Ascending aorta (tissue), 2 donors: ENCODE measurements at regions not wholly inside any gene's neighbourhood (a gene's known extent, or its start where the extent isn't known, plus 50 kb on each side); places are given as distances from the start of the nearest gene placed in this dataset.

Experiments used
- DNase-seq, 2 donors: peaks; one replicate each; pipeline ENCODE4 v3.0.0-alpha.2; 2019; ENCODE audit warnings: low spot score in 2 of 2
- H3K27ac ChIP-seq, 2 donors: fragments of 200-600 bp; sonication (generic); one replicate each; pipeline ENCODE4 v1.5.1; 2016 to 2017; ENCODE audit warnings: mild to moderate bottlenecking in 1 of 2
- H3K27me3 ChIP-seq: fragments of 200-600 bp; sonication (generic); one replicate; pipeline ENCODE4 v1.5.1; 2017
- H3K36me3 ChIP-seq, 2 donors: fragments of 200-600 bp; sonication (generic); one replicate each; pipeline ENCODE4 v1.5.1; 2016
- H3K4me1 ChIP-seq, 2 donors: fragments of 200-600 bp; sonication (generic); one replicate each; pipeline ENCODE4 v1.5.1; 2016 to 2017; ENCODE audit warnings: mild to moderate bottlenecking in 1 of 2
- H3K4me3 ChIP-seq, 2 donors: fragments of 200-600 bp; sonication (generic); one replicate each; pipeline ENCODE4 v1.5.1; 2016 to 2017; ENCODE audit warnings: mild to moderate bottlenecking in 1 of 2
- H3K9me3 ChIP-seq, 2 donors: fragments of 200-600 bp; sonication (generic); one replicate each; pipeline ENCODE4 v1.5.1; 2016
- intact Hi-C: fragments of 100-400 bp; cut with DNase I; formaldehyde crosslinking; loops from one replicate; pipeline ENCODE4 v1.15.1; 2023
- TF ChIP-seq, protein P1 (sequence below), 3 experiments: fragments of 200-600 bp in 2 of 3; fragments of 450-650 bp in 1 of 3; sonication (generic) in 2 of 3; IDR thresholded peaks; one replicate each; pipeline ENCODE4 v1.5.1; 2016 to 2019; ENCODE audit warnings: antibody characterized with exemption in 3 of 3, mild to moderate bottlenecking in 1 of 3, moderate library complexity in 1 of 3

DNA sequence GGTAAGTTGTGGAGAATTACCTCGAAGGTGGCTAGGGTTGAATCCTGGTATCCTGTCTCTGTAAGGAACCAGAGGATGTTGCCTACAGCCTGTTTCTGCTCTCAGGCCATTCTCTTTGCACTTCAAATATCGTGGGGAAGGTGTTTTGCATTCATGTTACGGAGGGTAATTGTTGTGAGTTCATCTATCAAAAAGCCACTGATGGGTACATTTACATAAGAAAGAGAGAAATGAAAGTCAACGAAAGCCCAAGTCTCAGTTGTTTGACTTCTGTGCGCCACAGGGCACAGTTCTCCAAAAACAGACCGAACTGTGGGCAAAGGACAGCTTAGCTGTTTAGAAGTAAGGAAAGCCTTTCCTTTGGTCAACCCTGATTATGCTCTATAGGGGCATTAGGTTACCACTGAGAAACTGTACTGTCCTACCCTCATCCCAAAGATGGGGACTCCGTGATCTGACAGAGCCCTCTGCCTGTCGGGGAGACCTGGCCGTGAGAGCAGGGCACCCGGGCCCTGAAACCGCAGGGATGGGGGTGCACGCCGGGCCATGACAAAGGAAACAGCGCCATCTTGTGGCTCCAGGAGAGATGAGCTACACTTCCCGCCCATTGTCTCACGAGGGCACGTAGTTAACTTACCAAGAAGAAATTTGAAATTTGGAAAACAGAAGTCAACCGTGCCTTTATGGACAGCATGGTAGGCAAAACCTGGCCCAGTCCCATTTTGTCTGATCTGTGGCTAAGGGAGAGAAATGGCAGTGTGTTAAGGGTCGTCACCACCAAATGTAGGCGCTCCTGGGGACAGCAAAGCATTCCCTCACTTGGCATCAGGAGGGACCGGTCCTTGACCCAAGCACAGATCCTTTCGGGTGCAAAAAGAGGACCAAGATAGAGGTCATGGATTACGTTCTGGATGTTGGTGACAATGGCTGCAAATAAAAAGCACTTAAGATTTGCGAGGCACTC lies 74.5 kb upstream of the DYNLRB2 start:
- peak in 1 of 2 donors; percentile 73 for DNase-seq
- TF ChIP-seq, protein P1, sequence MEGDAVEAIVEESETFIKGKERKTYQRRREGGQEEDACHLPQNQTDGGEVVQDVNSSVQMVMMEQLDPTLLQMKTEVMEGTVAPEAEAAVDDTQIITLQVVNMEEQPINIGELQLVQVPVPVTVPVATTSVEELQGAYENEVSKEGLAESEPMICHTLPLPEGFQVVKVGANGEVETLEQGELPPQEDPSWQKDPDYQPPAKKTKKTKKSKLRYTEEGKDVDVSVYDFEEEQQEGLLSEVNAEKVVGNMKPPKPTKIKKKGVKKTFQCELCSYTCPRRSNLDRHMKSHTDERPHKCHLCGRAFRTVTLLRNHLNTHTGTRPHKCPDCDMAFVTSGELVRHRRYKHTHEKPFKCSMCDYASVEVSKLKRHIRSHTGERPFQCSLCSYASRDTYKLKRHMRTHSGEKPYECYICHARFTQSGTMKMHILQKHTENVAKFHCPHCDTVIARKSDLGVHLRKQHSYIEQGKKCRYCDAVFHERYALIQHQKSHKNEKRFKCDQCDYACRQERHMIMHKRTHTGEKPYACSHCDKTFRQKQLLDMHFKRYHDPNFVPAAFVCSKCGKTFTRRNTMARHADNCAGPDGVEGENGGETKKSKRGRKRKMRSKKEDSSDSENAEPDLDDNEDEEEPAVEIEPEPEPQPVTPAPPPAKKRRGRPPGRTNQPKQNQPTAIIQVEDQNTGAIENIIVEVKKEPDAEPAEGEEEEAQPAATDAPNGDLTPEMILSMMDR (IDR thresholded peaks at IDR 0.05): peak; percentile 35 to 47 (median 46)
- Histone ChIP-seq H3K27me3 (no peaks in the 10 kb centered on the region), H3K9me3 (no peaks in the 10 kb centered on the region), H3K27ac (no peak overlapping the region), H3K4me1 (no peaks in the 10 kb centered on the region), H3K4me3 (no peak overlapping the region), H3K36me3 (no peaks in the 10 kb centered on the region)
- intact Hi-C loops: no loop called here

DNA sequence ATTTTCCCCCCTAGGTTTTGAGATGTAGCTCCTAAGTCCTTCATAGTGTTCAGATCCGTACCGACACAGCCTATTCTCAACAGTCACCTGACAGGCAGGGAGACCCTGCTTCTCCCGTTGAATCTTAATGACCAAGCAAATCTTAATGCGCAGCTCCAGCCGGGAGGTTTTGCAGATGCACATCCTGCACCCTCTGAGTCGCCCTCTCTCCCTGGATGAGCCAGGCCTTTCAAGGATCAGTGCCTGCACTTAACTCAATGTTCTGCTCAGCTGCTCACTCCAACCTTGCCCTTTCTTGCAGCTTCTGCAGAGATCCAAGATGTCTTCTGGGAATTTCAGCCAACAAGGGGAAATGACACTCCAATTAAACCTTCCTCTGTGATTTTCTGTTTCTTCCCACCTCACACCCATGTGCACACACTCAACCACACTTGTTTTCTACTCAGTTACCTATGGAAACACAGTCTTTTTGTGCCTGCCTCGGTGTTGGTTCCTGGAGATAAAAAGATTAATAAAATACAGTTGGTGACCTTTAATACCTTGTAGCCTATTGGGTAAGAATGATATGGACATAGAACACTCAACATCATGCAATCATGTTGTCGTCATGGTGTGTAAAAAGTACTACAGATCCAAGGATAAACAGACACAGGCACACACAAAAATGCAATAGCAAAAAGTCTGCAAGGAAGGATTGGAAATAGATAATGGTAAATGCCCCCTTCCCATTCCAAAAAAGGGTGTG lies 76.9 kb upstream of the DYNLRB2 start:
- Histone ChIP-seq H3K4me3 (no peak overlapping the region), H3K27ac (no peak overlapping the region), H3K9me3 (no peaks in the 10 kb centered on the region), H3K27me3 (no peaks in the 10 kb centered on the region), H3K36me3 (no peaks in the 10 kb centered on the region), H3K4me1 (no peaks in the 10 kb centered on the region)
- no peak for DNase-seq
- TF ChIP-seq, protein P1 (IDR thresholded peaks at IDR 0.05): no peak
- intact Hi-C loops: no loop called here

DNA sequence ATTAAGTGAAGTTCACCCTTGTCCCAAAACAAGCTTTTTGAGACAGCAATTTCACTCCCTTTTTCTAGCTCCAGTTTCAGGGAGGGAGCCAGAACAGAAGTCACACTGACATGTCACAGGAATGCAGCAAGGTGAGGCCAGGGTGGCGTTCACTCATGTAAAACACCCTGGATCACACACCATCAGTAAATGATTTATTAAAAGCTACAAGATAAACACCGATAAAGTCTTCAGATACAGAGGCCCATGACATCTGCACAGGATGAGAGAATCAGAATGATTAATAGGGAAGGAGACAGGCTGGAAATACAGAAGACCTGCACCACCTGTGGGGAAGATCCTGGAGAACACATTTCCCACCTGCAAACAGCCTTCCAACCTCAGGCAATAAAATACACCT lies 77.5 kb upstream of the DYNLRB2 start:
- no peak for DNase-seq

DNA sequence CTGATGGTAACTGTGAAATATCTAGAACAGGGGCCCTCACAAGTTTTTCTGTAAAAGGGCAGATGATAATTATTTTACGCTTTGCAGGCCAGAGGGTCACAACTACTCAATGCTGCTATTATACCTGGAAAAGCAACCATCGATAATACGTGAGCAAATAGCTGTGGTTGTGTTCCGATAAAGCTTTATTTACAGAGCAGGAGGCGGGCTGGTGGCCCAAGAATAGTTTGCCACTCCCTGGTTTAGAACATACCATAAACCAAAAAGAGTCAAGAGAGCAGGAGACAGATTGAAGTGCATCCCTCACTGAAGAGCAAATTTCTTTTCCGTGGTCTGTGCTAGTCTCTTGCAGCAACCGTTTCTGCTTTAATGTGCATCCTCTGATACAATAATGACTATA lies 77.9 kb upstream of the DYNLRB2 start:
- TF ChIP-seq, protein P1 (IDR thresholded peaks at IDR 0.05): no peak
- H3K27ac ChIP-seq: no peak overlapping the region
- intact Hi-C loops: no loop called here
- DNase-seq: no peak
- no peak overlapping the region for H3K4me3 ChIP-seq
- H3K36me3 ChIP-seq: no peaks in the 10 kb centered on the region
- H3K9me3 ChIP-seq: no peaks in the 10 kb centered on the region
- H3K27me3 ChIP-seq: no peaks in the 10 kb centered on the region
- no peaks in the 10 kb centered on the region for H3K4me1 ChIP-seq

More for the DNA sequence above, 77.5 kb upstream of the DYNLRB2 start:
- Histone ChIP-seq H3K4me1 (no peaks in the 10 kb centered on the region), H3K27me3 (no peaks in the 10 kb centered on the region), H3K4me3 (no peak overlapping the region), H3K27ac (no peak overlapping the region), H3K36me3 (no peaks in the 10 kb centered on the region), H3K9me3 (no peaks in the 10 kb centered on the region)
- intact Hi-C loops: no loop called here
- TF ChIP-seq, protein P1 (IDR thresholded peaks at IDR 0.05): no peak

DNA sequence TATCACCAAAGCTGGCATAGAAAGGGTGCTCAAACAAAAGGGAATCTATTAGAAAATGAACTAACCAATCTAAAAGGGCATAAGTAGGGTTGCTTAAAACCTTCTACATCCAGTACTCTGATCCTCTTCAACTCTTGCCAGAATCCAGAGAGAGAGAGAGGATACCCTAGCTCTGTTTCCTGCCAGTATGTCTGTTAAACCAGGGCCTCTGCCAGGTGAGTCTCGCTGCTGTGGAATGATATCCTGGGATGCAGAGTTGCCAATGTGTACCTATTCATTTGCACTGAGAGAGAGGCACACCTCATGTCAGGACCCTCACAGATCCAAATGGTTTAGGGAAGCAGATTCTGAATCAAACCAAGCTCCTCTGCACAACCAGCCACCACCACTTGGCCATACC lies 79.8 kb upstream of the DYNLRB2 start:
- no peak overlapping the region for H3K4me3 ChIP-seq
- no peaks in the 10 kb centered on the region for H3K4me1 ChIP-seq
- intact Hi-C loops: no loop called here
- TF ChIP-seq, protein P1 (IDR thresholded peaks at IDR 0.05): no peak
- no peak overlapping the region for H3K27ac ChIP-seq
- no peaks in the 10 kb centered on the region for H3K36me3 ChIP-seq
- no peaks in the 10 kb centered on the region for H3K9me3 ChIP-seq
- no peak for DNase-seq
- no peaks in the 10 kb centered on the region for H3K27me3 ChIP-seq
